ENCODE measurements at regions not wholly inside any gene's neighbourhood (a gene's known extent, or its start where the extent isn't known, plus 50 kb on each side); places are given as distances from the start of the nearest gene placed in this dataset.

- POLR2A ChIA-PET: no interaction called here
- in situ Hi-C loops (cut with HindIII; ENCODE audit: low pct_unique_long_range_greater_than_20kb, low sequenced_read_pairs) (no loop called here), intact Hi-C loops (cut with micrococcal nuclease; ENCODE audit: unreplicated experiment) (no loop called here)
- CTCF ChIA-PET: no interaction called here
- H3K9me3 ChIP-seq (ENCODE audit: control insufficient read depth, insufficient read depth, low read depth, low read length): no peaks in the 10 kb centered on the region
- TF ChIP-seq SIN3A (IDR thresholded peaks at IDR 0.05; ENCODE audit: borderline replicate concordance, insufficient read depth, low read depth, low read length): no peak
- TF ChIP-seq POLR2AphosphoS5 (IDR thresholded peaks at IDR 0.05; ENCODE audit: low read depth, low read length): no peak
- TF ChIP-seq TCF7L2 (IDR thresholded peaks at IDR 0.05; ENCODE audit: low read depth, low read length): no peak
- TF ChIP-seq CTCF (IDR thresholded peaks at IDR 0.05): no peak
- BruUV-seq (replicated peaks): no TSS peak
- no peaks in the 10 kb centered on the region for H3K4me1 ChIP-seq (ENCODE audit: control insufficient read depth, insufficient read depth, low read length)
- no peaks in the 10 kb centered on the region for H3K27me3 ChIP-seq (ENCODE audit: control insufficient read depth, insufficient read depth, low read length)
- H3K4me3 ChIP-seq (ENCODE audit: low read depth in 2 of 2, low read length in 2 of 2): no peak overlapping the region
- DNase-seq (ENCODE audit: low read depth, low spot score) (no peak), ATAC-seq (no peak)
- no peak overlapping the region for H3K27ac ChIP-seq (ENCODE audit: low read length)
- no peaks in the 10 kb centered on the region for H3K36me3 ChIP-seq (ENCODE audit: control insufficient read depth, insufficient read depth, low read length)
Observed at GRCh38 chr6:144689503-144690040, 404.4 kb downstream of the UTRN start.

GRCh38 chr6:144690133-144690532, 405.0 kb downstream of the UTRN start:
- no peaks in the 10 kb centered on the region for H3K9me3 ChIP-seq (ENCODE audit: control insufficient read depth, insufficient read depth, low read depth, low read length)
- H3K36me3 ChIP-seq (ENCODE audit: control insufficient read depth, insufficient read depth, low read length): no peaks in the 10 kb centered on the region
- ChIA-PET POLR2A (no interaction called here), CTCF (no interaction called here)
- intact Hi-C loops (cut with micrococcal nuclease; ENCODE audit: unreplicated experiment) (no loop called here), in situ Hi-C loops (cut with HindIII; ENCODE audit: low pct_unique_long_range_greater_than_20kb, low sequenced_read_pairs) (no loop called here)
- H3K27me3 ChIP-seq (ENCODE audit: control insufficient read depth, insufficient read depth, low read length): no peaks in the 10 kb centered on the region
- H3K4me3 ChIP-seq (ENCODE audit: low read depth in 2 of 2, low read length in 2 of 2): no peak overlapping the region
- TF ChIP-seq TCF7L2 (IDR thresholded peaks at IDR 0.05; ENCODE audit: low read depth, low read length) (no peak), CTCF (IDR thresholded peaks at IDR 0.05) (no peak), REST (IDR thresholded peaks at IDR 0.05; ENCODE audit: insufficient read depth in 1 of 2, low read depth in 2 of 2, low read length in 1 of 2) (no peak), POLR2AphosphoS5 (IDR thresholded peaks at IDR 0.05; ENCODE audit: low read depth, low read length) (no peak), SIN3A (IDR thresholded peaks at IDR 0.05; ENCODE audit: borderline replicate concordance, insufficient read depth, low read depth, low read length) (no peak)
- BruUV-seq (replicated peaks): no TSS peak
- H3K4me1 ChIP-seq (ENCODE audit: control insufficient read depth, insufficient read depth, low read length): no peaks in the 10 kb centered on the region
- no peak for ATAC-seq
- H3K27ac ChIP-seq (ENCODE audit: low read length): no peak overlapping the region
- no peak for DNase-seq (ENCODE audit: low read depth, low spot score)
